ENCODE measurements at regions not wholly inside any gene's neighbourhood (a gene's known extent, or its start where the extent isn't known, plus 50 kb on each side); places are given as distances from the start of the nearest gene placed in this dataset.

DNA sequence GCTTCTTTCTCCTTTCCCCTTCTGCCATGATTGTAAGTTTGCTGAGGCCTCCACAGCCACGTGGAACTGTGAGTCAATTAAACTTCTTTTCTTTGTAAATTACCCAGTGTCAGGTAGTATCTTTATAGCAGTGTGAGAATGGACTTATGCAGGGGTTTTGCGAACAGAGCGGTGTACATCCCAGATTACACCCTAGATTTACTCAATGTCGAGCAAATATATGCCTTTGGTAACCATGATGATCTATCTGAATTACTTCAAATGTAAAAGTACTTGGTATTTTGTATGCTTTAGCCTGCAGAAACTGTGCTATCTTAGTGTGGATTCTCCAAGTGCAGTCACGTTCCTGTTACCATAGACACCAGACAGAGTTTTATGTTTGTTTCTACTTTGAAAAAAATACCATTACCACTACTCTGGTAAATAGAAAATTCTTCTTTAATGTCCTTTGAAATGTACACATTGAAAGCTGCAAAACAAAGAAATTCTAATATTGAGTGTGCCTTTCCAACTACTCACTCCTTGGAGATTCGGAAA is 510.4 kb upstream of the ARGLU1 start:
- TF ChIP-seq POLR2A (IDR thresholded peaks at IDR 0.05) = no peak
- TF ChIP-seq, protein P1, sequence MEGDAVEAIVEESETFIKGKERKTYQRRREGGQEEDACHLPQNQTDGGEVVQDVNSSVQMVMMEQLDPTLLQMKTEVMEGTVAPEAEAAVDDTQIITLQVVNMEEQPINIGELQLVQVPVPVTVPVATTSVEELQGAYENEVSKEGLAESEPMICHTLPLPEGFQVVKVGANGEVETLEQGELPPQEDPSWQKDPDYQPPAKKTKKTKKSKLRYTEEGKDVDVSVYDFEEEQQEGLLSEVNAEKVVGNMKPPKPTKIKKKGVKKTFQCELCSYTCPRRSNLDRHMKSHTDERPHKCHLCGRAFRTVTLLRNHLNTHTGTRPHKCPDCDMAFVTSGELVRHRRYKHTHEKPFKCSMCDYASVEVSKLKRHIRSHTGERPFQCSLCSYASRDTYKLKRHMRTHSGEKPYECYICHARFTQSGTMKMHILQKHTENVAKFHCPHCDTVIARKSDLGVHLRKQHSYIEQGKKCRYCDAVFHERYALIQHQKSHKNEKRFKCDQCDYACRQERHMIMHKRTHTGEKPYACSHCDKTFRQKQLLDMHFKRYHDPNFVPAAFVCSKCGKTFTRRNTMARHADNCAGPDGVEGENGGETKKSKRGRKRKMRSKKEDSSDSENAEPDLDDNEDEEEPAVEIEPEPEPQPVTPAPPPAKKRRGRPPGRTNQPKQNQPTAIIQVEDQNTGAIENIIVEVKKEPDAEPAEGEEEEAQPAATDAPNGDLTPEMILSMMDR (IDR thresholded peaks at IDR 0.05) = no peak
